ENCODE measurements at regions not wholly inside any gene's neighbourhood (a gene's known extent, or its start where the extent isn't known, plus 50 kb on each side); places are given as distances from the start of the nearest gene placed in this dataset.

DNA sequence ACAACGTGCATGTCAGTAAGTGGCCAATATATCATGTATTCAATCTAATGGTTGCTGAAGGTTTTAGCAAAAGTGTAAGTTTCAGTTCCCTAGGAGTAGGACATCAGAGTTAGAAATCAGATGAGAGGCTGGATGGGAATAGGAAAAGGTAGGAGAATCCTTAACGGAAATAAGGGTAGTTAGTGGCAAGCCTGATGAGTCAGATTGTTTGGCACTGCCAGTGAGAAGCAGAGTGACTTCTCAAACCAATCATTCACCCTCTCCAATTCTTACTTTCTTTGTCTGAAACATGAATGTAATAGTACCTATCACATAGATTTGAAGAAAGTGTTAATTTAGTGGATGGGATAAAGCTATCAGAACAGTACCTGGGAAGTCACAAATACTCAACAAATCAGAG lies 894.0 kb downstream of the NTRK3 start:
- Histone ChIP-seq H4K20me1 (ENCODE audit: insufficient read depth) (no peaks in the 10 kb centered on the region), H3K27me3 (ENCODE audit: insufficient read depth, low read length) (no peaks in the 10 kb centered on the region), H2AFZ (ENCODE audit: low read depth, low read length, poor library complexity, severe bottlenecking) (no peak overlapping the region), H3K9me2 (ENCODE audit: insufficient read depth) (no peaks in the 10 kb centered on the region), H3K9ac (ENCODE audit: low read length) (no peak overlapping the region), H3K79me2 (ENCODE audit: insufficient read depth, low read length) (no peaks in the 10 kb centered on the region), H3K9me3 (ENCODE audit: control insufficient read depth in 1 of 2, insufficient read depth in 1 of 2, low read depth in 1 of 2, low read length in 2 of 2) (peaks cover 12 to 15% of the 10 kb centered on the region in 2 experiments; a peak in 2 of 4 replicates), H3K36me3 (ENCODE audit: control insufficient read depth in 1 of 2, insufficient read depth in 2 of 2, low read length in 2 of 2) (no peaks in the 10 kb centered on the region), H3K27ac (ENCODE audit: low read depth, low read length) (no peak overlapping the region), H3K4me2 (ENCODE audit: low read length) (no peak overlapping the region), H3K4me1 (ENCODE audit: control insufficient read depth in 1 of 2, insufficient read depth in 2 of 2, low read length in 2 of 2) (no peaks in the 10 kb centered on the region), H3K4me3 (replicated peaks in 1 of 2; ENCODE audit: low read depth in 1 of 2, low read length in 2 of 2) (no peak overlapping the region)
- RAD21 ChIA-PET (ENCODE audit: low non-redundant PET in 1 of 2, low total read pairs in 2 of 2, uncharacterized antibody in 2 of 2, unreplicated experiment in 2 of 2) = no interaction called here
- CTCF ChIA-PET = no interaction called here
- TF ChIP-seq YY1 (IDR thresholded peaks at IDR 0.05; ENCODE audit: extremely low read depth, insufficient replicate concordance, low read depth, low read length) (no peak), POLR2A (IDR thresholded peaks at IDR 0.05; ENCODE audit: borderline replicate concordance, extremely low read depth, insufficient read depth, insufficient read length) (no peak), ELF1 (IDR thresholded peaks at IDR 0.05; ENCODE audit: borderline replicate concordance, low read depth) (no peak), CBX3 (IDR thresholded peaks at IDR 0.05; ENCODE audit: low read depth) (no peak), TCF7L2 (IDR thresholded peaks at IDR 0.05; ENCODE audit: borderline replicate concordance, extremely low read depth, insufficient read depth, insufficient read length) (no peak), SP1 (IDR thresholded peaks at IDR 0.05; ENCODE audit: low read depth) (no peak), JUND (IDR thresholded peaks at IDR 0.05) (no peak), SIN3A (IDR thresholded peaks at IDR 0.05; ENCODE audit: low read depth) (no peak)
- TF ChIP-seq, protein P1, sequence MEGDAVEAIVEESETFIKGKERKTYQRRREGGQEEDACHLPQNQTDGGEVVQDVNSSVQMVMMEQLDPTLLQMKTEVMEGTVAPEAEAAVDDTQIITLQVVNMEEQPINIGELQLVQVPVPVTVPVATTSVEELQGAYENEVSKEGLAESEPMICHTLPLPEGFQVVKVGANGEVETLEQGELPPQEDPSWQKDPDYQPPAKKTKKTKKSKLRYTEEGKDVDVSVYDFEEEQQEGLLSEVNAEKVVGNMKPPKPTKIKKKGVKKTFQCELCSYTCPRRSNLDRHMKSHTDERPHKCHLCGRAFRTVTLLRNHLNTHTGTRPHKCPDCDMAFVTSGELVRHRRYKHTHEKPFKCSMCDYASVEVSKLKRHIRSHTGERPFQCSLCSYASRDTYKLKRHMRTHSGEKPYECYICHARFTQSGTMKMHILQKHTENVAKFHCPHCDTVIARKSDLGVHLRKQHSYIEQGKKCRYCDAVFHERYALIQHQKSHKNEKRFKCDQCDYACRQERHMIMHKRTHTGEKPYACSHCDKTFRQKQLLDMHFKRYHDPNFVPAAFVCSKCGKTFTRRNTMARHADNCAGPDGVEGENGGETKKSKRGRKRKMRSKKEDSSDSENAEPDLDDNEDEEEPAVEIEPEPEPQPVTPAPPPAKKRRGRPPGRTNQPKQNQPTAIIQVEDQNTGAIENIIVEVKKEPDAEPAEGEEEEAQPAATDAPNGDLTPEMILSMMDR (IDR thresholded peaks at IDR 0.05 in 2 of 3, conservative IDR thresholded peaks at IDR 0.05 in 1 of 3; ENCODE audit: borderline replicate concordance in 1 of 3, insufficient read depth in 1 of 3, low read depth in 2 of 3, low read length in 2 of 3) = no peak
- TF ChIP-seq, protein P2, sequence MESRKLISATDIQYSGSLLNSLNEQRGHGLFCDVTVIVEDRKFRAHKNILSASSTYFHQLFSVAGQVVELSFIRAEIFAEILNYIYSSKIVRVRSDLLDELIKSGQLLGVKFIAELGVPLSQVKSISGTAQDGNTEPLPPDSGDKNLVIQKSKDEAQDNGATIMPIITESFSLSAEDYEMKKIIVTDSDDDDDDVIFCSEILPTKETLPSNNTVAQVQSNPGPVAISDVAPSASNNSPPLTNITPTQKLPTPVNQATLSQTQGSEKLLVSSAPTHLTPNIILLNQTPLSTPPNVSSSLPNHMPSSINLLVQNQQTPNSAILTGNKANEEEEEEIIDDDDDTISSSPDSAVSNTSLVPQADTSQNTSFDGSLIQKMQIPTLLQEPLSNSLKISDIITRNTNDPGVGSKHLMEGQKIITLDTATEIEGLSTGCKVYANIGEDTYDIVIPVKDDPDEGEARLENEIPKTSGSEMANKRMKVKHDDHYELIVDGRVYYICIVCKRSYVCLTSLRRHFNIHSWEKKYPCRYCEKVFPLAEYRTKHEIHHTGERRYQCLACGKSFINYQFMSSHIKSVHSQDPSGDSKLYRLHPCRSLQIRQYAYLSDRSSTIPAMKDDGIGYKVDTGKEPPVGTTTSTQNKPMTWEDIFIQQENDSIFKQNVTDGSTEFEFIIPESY (IDR thresholded peaks at IDR 0.05; ENCODE audit: extremely low read depth, insufficient replicate concordance, low read length) = no peak
- TF ChIP-seq, protein P3, sequence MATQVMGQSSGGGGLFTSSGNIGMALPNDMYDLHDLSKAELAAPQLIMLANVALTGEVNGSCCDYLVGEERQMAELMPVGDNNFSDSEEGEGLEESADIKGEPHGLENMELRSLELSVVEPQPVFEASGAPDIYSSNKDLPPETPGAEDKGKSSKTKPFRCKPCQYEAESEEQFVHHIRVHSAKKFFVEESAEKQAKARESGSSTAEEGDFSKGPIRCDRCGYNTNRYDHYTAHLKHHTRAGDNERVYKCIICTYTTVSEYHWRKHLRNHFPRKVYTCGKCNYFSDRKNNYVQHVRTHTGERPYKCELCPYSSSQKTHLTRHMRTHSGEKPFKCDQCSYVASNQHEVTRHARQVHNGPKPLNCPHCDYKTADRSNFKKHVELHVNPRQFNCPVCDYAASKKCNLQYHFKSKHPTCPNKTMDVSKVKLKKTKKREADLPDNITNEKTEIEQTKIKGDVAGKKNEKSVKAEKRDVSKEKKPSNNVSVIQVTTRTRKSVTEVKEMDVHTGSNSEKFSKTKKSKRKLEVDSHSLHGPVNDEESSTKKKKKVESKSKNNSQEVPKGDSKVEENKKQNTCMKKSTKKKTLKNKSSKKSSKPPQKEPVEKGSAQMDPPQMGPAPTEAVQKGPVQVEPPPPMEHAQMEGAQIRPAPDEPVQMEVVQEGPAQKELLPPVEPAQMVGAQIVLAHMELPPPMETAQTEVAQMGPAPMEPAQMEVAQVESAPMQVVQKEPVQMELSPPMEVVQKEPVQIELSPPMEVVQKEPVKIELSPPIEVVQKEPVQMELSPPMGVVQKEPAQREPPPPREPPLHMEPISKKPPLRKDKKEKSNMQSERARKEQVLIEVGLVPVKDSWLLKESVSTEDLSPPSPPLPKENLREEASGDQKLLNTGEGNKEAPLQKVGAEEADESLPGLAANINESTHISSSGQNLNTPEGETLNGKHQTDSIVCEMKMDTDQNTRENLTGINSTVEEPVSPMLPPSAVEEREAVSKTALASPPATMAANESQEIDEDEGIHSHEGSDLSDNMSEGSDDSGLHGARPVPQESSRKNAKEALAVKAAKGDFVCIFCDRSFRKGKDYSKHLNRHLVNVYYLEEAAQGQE (IDR thresholded peaks at IDR 0.05; ENCODE audit: low read depth) = no peak
- TF ChIP-seq, protein P4, sequence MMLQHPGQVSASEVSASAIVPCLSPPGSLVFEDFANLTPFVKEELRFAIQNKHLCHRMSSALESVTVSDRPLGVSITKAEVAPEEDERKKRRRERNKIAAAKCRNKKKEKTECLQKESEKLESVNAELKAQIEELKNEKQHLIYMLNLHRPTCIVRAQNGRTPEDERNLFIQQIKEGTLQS (IDR thresholded peaks at IDR 0.05) = no peak
- BruUV-seq (replicated peaks) = no TSS peak
- POLR2A ChIA-PET = no interaction called here
- intact Hi-C loops (cut with micrococcal nuclease) = no loop called here
- no peak for DNase-seq (ENCODE audit: low read depth, low spot score)
- no peak for ATAC-seq
